ENCODE measurements at regions not wholly inside any gene's neighbourhood (a gene's known extent, or its start where the extent isn't known, plus 50 kb on each side); places are given as distances from the start of the nearest gene placed in this dataset.

DNA sequence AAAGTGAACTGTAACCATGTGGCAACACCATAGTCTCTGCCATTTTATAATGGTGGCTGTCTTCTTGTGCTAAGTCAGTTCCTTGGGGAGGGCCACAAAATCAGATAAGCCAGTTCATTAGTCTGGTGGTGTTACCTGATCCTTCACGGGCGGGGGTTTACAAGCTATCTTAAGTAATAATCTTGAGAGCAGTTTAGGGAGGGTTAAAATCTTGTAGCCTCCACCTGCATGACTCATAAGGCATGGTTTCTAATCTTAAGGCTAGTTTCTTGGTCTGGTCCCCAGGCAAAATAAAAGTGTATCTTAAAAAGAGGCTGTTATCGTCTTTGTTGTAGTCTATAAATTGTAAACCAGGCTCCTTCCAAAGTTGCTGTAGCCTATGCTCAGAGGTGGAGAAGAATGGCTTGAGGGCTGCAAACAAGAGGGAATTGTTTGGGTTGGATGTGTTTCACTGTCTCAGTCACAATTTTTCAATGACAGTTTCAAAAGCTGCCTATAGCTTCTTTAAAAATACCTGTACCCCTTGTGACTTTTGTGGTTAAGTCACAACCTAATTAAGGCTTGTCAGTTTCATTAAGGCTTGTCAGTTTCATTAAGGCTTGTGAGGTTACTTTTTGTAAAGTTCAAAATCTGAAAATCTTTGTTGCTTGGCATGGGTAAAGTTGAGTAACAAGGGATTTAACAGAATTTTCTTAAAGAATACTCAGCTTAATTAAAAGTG is 135.7 kb downstream of the RPS4Y2 start:
- TF ChIP-seq, protein P1, sequence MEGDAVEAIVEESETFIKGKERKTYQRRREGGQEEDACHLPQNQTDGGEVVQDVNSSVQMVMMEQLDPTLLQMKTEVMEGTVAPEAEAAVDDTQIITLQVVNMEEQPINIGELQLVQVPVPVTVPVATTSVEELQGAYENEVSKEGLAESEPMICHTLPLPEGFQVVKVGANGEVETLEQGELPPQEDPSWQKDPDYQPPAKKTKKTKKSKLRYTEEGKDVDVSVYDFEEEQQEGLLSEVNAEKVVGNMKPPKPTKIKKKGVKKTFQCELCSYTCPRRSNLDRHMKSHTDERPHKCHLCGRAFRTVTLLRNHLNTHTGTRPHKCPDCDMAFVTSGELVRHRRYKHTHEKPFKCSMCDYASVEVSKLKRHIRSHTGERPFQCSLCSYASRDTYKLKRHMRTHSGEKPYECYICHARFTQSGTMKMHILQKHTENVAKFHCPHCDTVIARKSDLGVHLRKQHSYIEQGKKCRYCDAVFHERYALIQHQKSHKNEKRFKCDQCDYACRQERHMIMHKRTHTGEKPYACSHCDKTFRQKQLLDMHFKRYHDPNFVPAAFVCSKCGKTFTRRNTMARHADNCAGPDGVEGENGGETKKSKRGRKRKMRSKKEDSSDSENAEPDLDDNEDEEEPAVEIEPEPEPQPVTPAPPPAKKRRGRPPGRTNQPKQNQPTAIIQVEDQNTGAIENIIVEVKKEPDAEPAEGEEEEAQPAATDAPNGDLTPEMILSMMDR (IDR thresholded peaks at IDR 0.05), result no peak
- TF ChIP-seq POLR2AphosphoS5 (IDR thresholded peaks at IDR 0.05), result no peak
